Right lobe of liver (tissue), 4 donors: ENCODE measurements at regions not wholly inside any gene's neighbourhood (a gene's known extent, or its start where the extent isn't known, plus 50 kb on each side); places are given as distances from the start of the nearest gene placed in this dataset.

ENCODE experiments used
- POLR2A ChIP-seq: fragments of 450-650 bp; IDR thresholded peaks from one replicate; pipeline ENCODE4 v1.6.1; 2017; ENCODE audit warnings: antibody characterized with exemption, mild to moderate bottlenecking
- TF ChIP-seq, protein P1 (sequence below), 4 donors: fragments of 200-600 bp in 3 of 4; fragments of 450-650 bp in 1 of 4; IDR thresholded peaks; one replicate each; pipeline versions ENCODE4 v1.5.1 to v1.8.0; 2016 to 2022; ENCODE audit warnings: antibody characterized with exemption in 4 of 4, mild to moderate bottlenecking in 2 of 4
- donor health status: DM: no; HTN: no; CAD: no.
- donor health status: DM: no; HTN: no; CAD: no.
- donor health status: DM: no; HTN: yes; CAD: no.

DNA sequence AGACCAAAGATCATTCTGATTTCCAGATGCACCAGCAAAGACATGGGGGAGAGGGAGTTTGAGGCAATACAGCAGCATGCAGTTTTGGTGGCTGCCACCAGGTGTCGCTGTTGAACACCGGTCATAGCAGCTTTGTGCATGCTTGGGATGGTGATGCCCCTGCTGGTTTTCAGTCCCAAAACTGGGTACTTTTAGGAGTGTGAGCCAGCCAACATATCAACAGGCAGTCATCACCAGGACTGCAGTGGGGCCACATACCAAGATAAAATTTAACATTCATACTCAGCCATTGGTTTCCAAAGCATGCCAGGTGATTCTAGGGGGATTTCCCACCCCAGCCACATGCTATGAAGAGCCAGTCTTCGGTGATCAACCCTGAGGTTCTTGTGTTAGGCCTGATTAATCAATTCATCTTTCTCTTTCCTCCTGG is 64.2 kb downstream of the PHETA1 start:
- TF ChIP-seq, protein P1, sequence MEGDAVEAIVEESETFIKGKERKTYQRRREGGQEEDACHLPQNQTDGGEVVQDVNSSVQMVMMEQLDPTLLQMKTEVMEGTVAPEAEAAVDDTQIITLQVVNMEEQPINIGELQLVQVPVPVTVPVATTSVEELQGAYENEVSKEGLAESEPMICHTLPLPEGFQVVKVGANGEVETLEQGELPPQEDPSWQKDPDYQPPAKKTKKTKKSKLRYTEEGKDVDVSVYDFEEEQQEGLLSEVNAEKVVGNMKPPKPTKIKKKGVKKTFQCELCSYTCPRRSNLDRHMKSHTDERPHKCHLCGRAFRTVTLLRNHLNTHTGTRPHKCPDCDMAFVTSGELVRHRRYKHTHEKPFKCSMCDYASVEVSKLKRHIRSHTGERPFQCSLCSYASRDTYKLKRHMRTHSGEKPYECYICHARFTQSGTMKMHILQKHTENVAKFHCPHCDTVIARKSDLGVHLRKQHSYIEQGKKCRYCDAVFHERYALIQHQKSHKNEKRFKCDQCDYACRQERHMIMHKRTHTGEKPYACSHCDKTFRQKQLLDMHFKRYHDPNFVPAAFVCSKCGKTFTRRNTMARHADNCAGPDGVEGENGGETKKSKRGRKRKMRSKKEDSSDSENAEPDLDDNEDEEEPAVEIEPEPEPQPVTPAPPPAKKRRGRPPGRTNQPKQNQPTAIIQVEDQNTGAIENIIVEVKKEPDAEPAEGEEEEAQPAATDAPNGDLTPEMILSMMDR (IDR thresholded peaks at IDR 0.05) = peak; percentile 41 to 55 (median 50)
- no peak for TF ChIP-seq POLR2A
